A549 (cell line): ENCODE measurements at regions not wholly inside any gene's neighbourhood (a gene's known extent, or its start where the extent isn't known, plus 50 kb on each side); places are given as distances from the start of the nearest gene placed in this dataset.

Experiments
- ATAC-seq, 2 experiments: fragments of 200-7000 bp in 1 of 2; fragments of >200 bp in 1 of 2; cut with Nextera tagmentation in 1 of 2; cut with Tn5 transposase in 1 of 2; 3 replicates each; pipeline versions ENCODE4 v1.8.0 to v1.9.1; 2018 to 2020; ENCODE audit warnings: mild to moderate bottlenecking in 1 of 2, moderate library complexity in 1 of 2
- CTCF ChIA-PET: fragments of 300-600 bp; sonication (Branson Sonifier 250); formaldehyde crosslinking; extraction: SDS; loops from one replicate; lab custom pipeline; 2021; ENCODE audit warnings: antibody characterized with exemption, inconsistent platforms; lab: Yijun Ruan, JAX
- POLR2A ChIA-PET: fragments of 350-600 bp; formaldehyde crosslinking; extraction: SDS; loops from one replicate; lab custom pipeline; 2021; ENCODE audit warnings: antibody characterized with exemption, inconsistent platforms; lab: Yijun Ruan, JAX
- DNase-seq, 2 experiments: peaks; one replicate each; pipeline versions ENCODE4 v3.0.0 to v3.0.0-alpha.2; 2011 to 2016; ENCODE audit warnings: low read depth in 1 of 2, low spot score in 1 of 2
- FAIRE-seq: peaks from 2 replicates; lab custom pipeline; 2011; peaks lifted over from hg19 to GRCh38; lab: Jason Lieb, UNC
- H3K27ac ChIP-seq, 2 experiments: fragments of >200 bp; sonication (Bioruptor Twin); formaldehyde crosslinking; 3 replicates each; pipeline ENCODE4 v1.5.1; 2016 to 2017
- H3K4me1 ChIP-seq: fragments of >200 bp; sonication (Bioruptor Twin); formaldehyde crosslinking; 3 replicates; pipeline ENCODE4 v1.6.1; 2016
- H3K4me2 ChIP-seq: fragments of >200 bp; sonication (Bioruptor Twin); formaldehyde crosslinking; 3 replicates; pipeline ENCODE4 v1.6.1; 2016
- H3K4me3 ChIP-seq: fragments of >200 bp; sonication (Bioruptor Twin); formaldehyde crosslinking; 3 replicates; pipeline ENCODE4 v1.5.1; 2016
- H3K9me3 ChIP-seq: fragments of >200 bp; sonication (Bioruptor Twin); formaldehyde crosslinking; 3 replicates; pipeline ENCODE4 v1.6.1; 2016
- BCL3 ChIP-seq: fragments of >200 bp; sonication (Bioruptor Twin); formaldehyde crosslinking; IDR thresholded peaks from 3 replicates; pipeline ENCODE4 v1.6.1; 2016
- BHLHE40 ChIP-seq: IDR thresholded peaks from 2 replicates; pipeline ENCODE4 v1.6.1; 2012; ENCODE audit warnings: low read depth, low read length, inconsistent platforms
- CBX2 ChIP-seq: fragments of 200-600 bp; sonication (generic); IDR thresholded peaks from 2 replicates; pipeline ENCODE4 v1.6.1; 2016; ENCODE audit warnings: low read depth, mild to moderate bottlenecking, borderline replicate concordance
- CEBPB ChIP-seq, 2 experiments: fragments of >200 bp in 1 of 2; sonication (Bioruptor Twin) in 1 of 2; formaldehyde crosslinking in 1 of 2; IDR thresholded peaks; 2 replicates each; pipeline ENCODE4 v1.6.1; 2012 to 2016
- CHD4 ChIP-seq: fragments of 200-600 bp; sonication (generic); IDR thresholded peaks from 2 replicates; pipeline ENCODE4 v1.6.1; 2016; ENCODE audit warnings: antibody characterized with exemption, mild to moderate bottlenecking, borderline replicate concordance
- FOXS1 ChIP-seq: fragments of 250-450 bp; sonication (Bioruptor Pico); IDR thresholded peaks from 2 replicates; pipeline ENCODE4 v1.5.0; 2020; ENCODE audit warnings: mild to moderate bottlenecking, moderate library complexity
- HMGXB4 ChIP-seq: fragments of 250-450 bp; sonication (Bioruptor Pico); IDR thresholded peaks from 2 replicates; pipeline ENCODE4 v1.5.0; 2021; ENCODE audit warnings: mild to moderate bottlenecking, moderate library complexity, borderline replicate concordance
- KDM5A ChIP-seq: fragments of 200-600 bp; sonication (generic); IDR thresholded peaks from 2 replicates; pipeline ENCODE4 v1.6.1; 2016; ENCODE audit warnings: antibody characterized with exemption, mild to moderate bottlenecking
- MAFK ChIP-seq: fragments of 450-650 bp; IDR thresholded peaks from 2 replicates; pipeline ENCODE4 v1.6.1; 2014; ENCODE audit not compliant: partially characterized antibody
- MAZ ChIP-seq: fragments of 150-350 bp; IDR thresholded peaks from 2 replicates; pipeline ENCODE4 v1.6.1; 2014; ENCODE audit warnings: antibody characterized with exemption, low read depth, low read length, borderline replicate concordance
- NR3C1 ChIP-seq: fragments of >200 bp; sonication (Bioruptor Twin); formaldehyde crosslinking; IDR thresholded peaks from 3 replicates; pipeline ENCODE4 v1.6.1; 2017
- PBX3 ChIP-seq: IDR thresholded peaks from 2 replicates; pipeline ENCODE4 v1.6.1; 2012
- REST ChIP-seq: fragments of 200-600 bp; sonication (generic); IDR thresholded peaks from 2 replicates; pipeline ENCODE4 v1.6.1; 2016; ENCODE audit warnings: antibody characterized with exemption, mild to moderate bottlenecking, moderate library complexity
- SREBF2 ChIP-seq: fragments of 450-650 bp; IDR thresholded peaks from 2 replicates; pipeline ENCODE4 v1.6.1; 2014; ENCODE audit warnings: mild to moderate bottlenecking, moderate library complexity
- TFCP2L1 ChIP-seq: fragments of 250-450 bp; sonication (Bioruptor Pico); IDR thresholded peaks from 2 replicates; pipeline ENCODE4 v1.5.0; 2021; ENCODE audit warnings: mild to moderate bottlenecking
- ZC3H11A ChIP-seq: fragments of 450-650 bp; IDR thresholded peaks from 2 replicates; pipeline ENCODE4 v1.6.1; 2014; ENCODE audit warnings: antibody characterized with exemption, mild to moderate bottlenecking
- WGBS: methylation state at CpG from one replicate; pipeline ENCODE4 v1.1.6; 2017; ENCODE audit errors: missing lambda C conversion rate; 5-methylcytosine and 5-hydroxymethylcytosine counted together

- no peak for TF ChIP-seq SREBF2
- TF ChIP-seq, all 56 proteins: peak for 0
Observed at GRCh38 chr21:14881863-14882499, 182.8 kb downstream of the NRIP1 start (continued).

- WGBS: 56% methylated on average over 2 of the region's 2 CpGs
- no peak for FAIRE-seq
- TF ChIP-seq CHD4: no peak
- TF ChIP-seq CBX2: no peak
- TF ChIP-seq KDM5A: no peak
- TF ChIP-seq REST: no peak
- TF ChIP-seq MAFK: no peak
- no peak for TF ChIP-seq PBX3
- TF ChIP-seq CEBPB (IDR thresholded peaks at IDR 0.05): no peak
- TF ChIP-seq ZC3H11A: no peak
- no peak for TF ChIP-seq FOXS1 (CRISPR knock-in tag)
- no peak for TF ChIP-seq TFCP2L1 (CRISPR knock-in tag)
- no peak for TF ChIP-seq MAZ
- no peak for TF ChIP-seq NR3C1
- TF ChIP-seq SREBF2: no peak
- ChIA-PET CTCF (no interaction called here), POLR2A (no interaction called here)
- peak in 1 of 2 experiments; percentile 48; a peak in 3 of 6 replicates for ATAC-seq
- no peak for DNase-seq
- peak overlapping the region in 1 of 2 experiments; percentile 79; a peak in 4 of 6 replicates for H3K27ac ChIP-seq
- H3K4me1 ChIP-seq: peaks cover 54% of the 10 kb centered on the region
- H3K4me3 ChIP-seq: no peak overlapping the region
- H3K9me3 ChIP-seq: no peaks in the 10 kb centered on the region
- H3K4me2 ChIP-seq: peak overlapping the region; percentile 17; the same call in 1 of the 3 replicates
Observed at GRCh38 chr21:14880922-14881321, 183.9 kb downstream of the NRIP1 start.

GRCh38 chr21:14879458-14879857, 185.3 kb downstream of the NRIP1 start:
- H3K4me3 ChIP-seq: no peak overlapping the region
- DNase-seq: no peak
- no peak for TF ChIP-seq BHLHE40
- TF ChIP-seq BCL3: 0 out of 3 replicates have a peak, but pooled peaks have one; percentile 11
- no peak for TF ChIP-seq HMGXB4 (CRISPR knock-in tag)
- POLR2A ChIA-PET: no interaction called here
- ATAC-seq: 0 out of 6 replicates have a peak, but pooled peaks of 1 of the 2 experiments have one; percentile 28
- CTCF ChIA-PET: no interaction called here
- peak overlapping the region; percentile 79 to 86 for H3K27ac ChIP-seq
- 14% methylated on average over 3 of the region's 3 CpGs for WGBS
- peaks cover 67% of the 10 kb centered on the region for H3K4me1 ChIP-seq
- H3K9me3 ChIP-seq: no peaks in the 10 kb centered on the region
- peak overlapping the region; percentile 63 for H3K4me2 ChIP-seq
- no peak for FAIRE-seq
